ENCODE measurements at regions not wholly inside any gene's neighbourhood (a gene's known extent, or its start where the extent isn't known, plus 50 kb on each side); places are given as distances from the start of the nearest gene placed in this dataset.

GRCh38 chr7:49150486-49150885, 226.1 kb downstream of the CDC14C start:
- no peak for TF ChIP-seq CTCF (IDR thresholded peaks at IDR 0.05)
- TF ChIP-seq EP300 (IDR thresholded peaks at IDR 0.05): no peak
